SK-N-SH (cell line): ENCODE measurements at regions not wholly inside any gene's neighbourhood (a gene's known extent, or its start where the extent isn't known, plus 50 kb on each side); places are given as distances from the start of the nearest gene placed in this dataset.

Source experiments
- CTCF ChIA-PET: fragments of 300-600, 350-600 bp; formaldehyde crosslinking; extraction: SDS; loops from one replicate; lab custom pipeline; 2021; lab: Yijun Ruan, JAX
- POLR2A ChIA-PET: fragments of 350-600 bp; sonication (Branson Sonifier 250); formaldehyde crosslinking; extraction: SDS; loops from one replicate; lab custom pipeline; 2020; ENCODE audit warnings: antibody characterized with exemption, inconsistent platforms; lab: Yijun Ruan, JAX
- DNase-seq: peaks from one replicate; pipeline ENCODE4 v3.0.0; 2012
- H2AFZ ChIP-seq: fragments of 200-600 bp; sonication (generic); 2 replicates; pipeline ENCODE4 v1.8.1; 2016; ENCODE audit warnings: antibody characterized with exemption, mild to moderate bottlenecking, low read depth
- H3F3A ChIP-seq: fragments of 200-600 bp; sonication (generic); replicated peaks from 2 replicates; pipeline ENCODE3; 2016; ENCODE audit warnings: antibody characterized with exemption, mild to moderate bottlenecking; ENCODE audit not compliant: insufficient read depth
- H3K27ac ChIP-seq, 2 experiments: fragments of 200-500 bp in 1 of 2; fragments of 200-600 bp in 1 of 2; sonication (Bioruptor generic) in 1 of 2; sonication (generic), shearing (Covaris generic) in 1 of 2; 2 replicates each; pipeline versions ENCODE4 v1.5.1 to v1.6.1; 2014 to 2016; ENCODE audit warnings: low read depth in 2 of 2, inconsistent platforms in 1 of 2, low read length in 1 of 2, mild to moderate bottlenecking in 1 of 2, mixed read lengths in 1 of 2
- H3K27me3 ChIP-seq: fragments of 200-600 bp; sonication (generic), shearing (Covaris generic); 2 replicates; pipeline ENCODE4 v1.6.1; 2016; ENCODE audit warnings: mixed run types; ENCODE audit not compliant: insufficient read depth
- H3K36me3 ChIP-seq, 2 experiments: fragments of 200-500 bp in 1 of 2; fragments of 200-600 bp in 1 of 2; sonication (Bioruptor generic) in 1 of 2; sonication (generic) in 1 of 2; replicated peaks in 1 of 2; 2 replicates each; pipeline versions ENCODE3 to v1.5.1; 2014 to 2016; ENCODE audit warnings: low read length in 1 of 2, mild to moderate bottlenecking in 1 of 2; ENCODE audit not compliant: insufficient read depth in 2 of 2, control insufficient read depth in 1 of 2
- H3K4me1 ChIP-seq, 2 experiments: fragments of 200-500 bp in 1 of 2; fragments of 200-600 bp in 1 of 2; sonication (Bioruptor generic) in 1 of 2; sonication (generic), shearing (Covaris generic) in 1 of 2; 2 replicates each; pipeline versions ENCODE4 v1.5.1 to v1.6.1; 2014 to 2016; ENCODE audit warnings: low read depth in 1 of 2, low read length in 1 of 2, mixed run types in 1 of 2; ENCODE audit not compliant: insufficient read depth in 2 of 2, control insufficient read depth in 1 of 2
- H3K4me2 ChIP-seq: fragments of 200-600 bp; sonication (generic), shearing (Covaris generic); 2 replicates; pipeline ENCODE4 v1.6.1; 2017; ENCODE audit warnings: mixed run types
- H3K4me3 ChIP-seq, 2 experiments: fragments of 200-500 bp in 1 of 2; fragments of 200-600 bp in 1 of 2; sonication (Bioruptor generic) in 1 of 2; sonication (generic), shearing (Covaris generic) in 1 of 2; 2 replicates each; pipeline versions ENCODE4 v1.5.1 to v1.8.1; 2014 to 2016; ENCODE audit warnings: low read depth in 2 of 2, inconsistent platforms in 1 of 2, low read length in 1 of 2, mild to moderate bottlenecking in 1 of 2, mixed read lengths in 1 of 2, moderate library complexity in 1 of 2
- H3K79me2 ChIP-seq: fragments of 200-600 bp; sonication (generic); 2 replicates; pipeline ENCODE4 v1.8.1; 2017; ENCODE audit warnings: mild to moderate bottlenecking; ENCODE audit not compliant: insufficient read depth
- H3K9ac ChIP-seq: fragments of 200-600 bp; sonication (generic); 2 replicates; pipeline ENCODE4 v1.6.1; 2017; ENCODE audit warnings: mixed run types
- H3K9me2 ChIP-seq: fragments of 200-600 bp; sonication (generic); 2 replicates; pipeline ENCODE4 v1.6.1; 2017; ENCODE audit warnings: mixed run types
- H3K9me3 ChIP-seq: fragments of 200-600 bp; sonication (generic); 2 replicates; pipeline ENCODE4 v1.6.1; 2017; ENCODE audit warnings: mixed run types, mild to moderate bottlenecking, moderate library complexity
- H4K20me1 ChIP-seq: fragments of 200-600 bp; sonication (generic); 2 replicates; pipeline ENCODE4 v1.6.1; 2017; ENCODE audit warnings: mild to moderate bottlenecking, mixed run types; ENCODE audit not compliant: insufficient read depth
- CTCF ChIP-seq: fragments of 200-600 bp; sonication (generic); IDR thresholded peaks from 2 replicates; pipeline ENCODE4 v1.6.1; 2017; ENCODE audit warnings: antibody characterized with exemption, mild to moderate bottlenecking, moderate library complexity
- ELF1 ChIP-seq: IDR thresholded peaks from 2 replicates; pipeline ENCODE4 v1.4.0; 2012
- MAX ChIP-seq: IDR thresholded peaks from 2 replicates; pipeline ENCODE4 v1.4.0; 2012; ENCODE audit warnings: low read depth
- MXI1 ChIP-seq: IDR thresholded peaks from 2 replicates; pipeline ENCODE4 v1.6.1; 2012; ENCODE audit warnings: mild to moderate bottlenecking, low read depth, low read length, improper control_type of control experiment
- POLR2AphosphoS5 ChIP-seq: IDR thresholded peaks from 2 replicates; pipeline ENCODE4 v1.6.1; 2012; ENCODE audit warnings: low read depth, low read length
- RAD21 ChIP-seq: IDR thresholded peaks from 2 replicates; pipeline ENCODE4 v1.6.1; 2012; ENCODE audit warnings: mild to moderate bottlenecking, low read length
- RCOR1 ChIP-seq: fragments of 150-350 bp; IDR thresholded peaks from 2 replicates; pipeline ENCODE4 v1.6.1; 2017; ENCODE audit warnings: antibody characterized with exemption, low read length
- RFX5 ChIP-seq: IDR thresholded peaks from 2 replicates; pipeline ENCODE4 v1.6.1; 2012; ENCODE audit warnings: mild to moderate bottlenecking, improper control_type of control experiment, low read length
- SMC3 ChIP-seq: IDR thresholded peaks from 2 replicates; pipeline ENCODE4 v1.6.1; 2012; ENCODE audit warnings: low read depth, low read length, improper control_type of control experiment
- TCF12 ChIP-seq: IDR thresholded peaks from 2 replicates; pipeline ENCODE4 v1.4.0; 2012
- USF2 ChIP-seq: fragments of 150-350 bp; IDR thresholded peaks from 2 replicates; pipeline ENCODE4 v1.6.1; 2017; ENCODE audit warnings: antibody characterized with exemption, low read length, low read depth, borderline replicate concordance
- YY1 ChIP-seq: IDR thresholded peaks from 2 replicates; pipeline ENCODE4 v1.4.0; 2012; ENCODE audit warnings: low read depth, mild to moderate bottlenecking
- WGBS: methylation state at CpG from one replicate; pipeline ENCODE4 v1.1.6; 2017; ENCODE audit warnings: low lambda C conversion rate; 5-methylcytosine and 5-hydroxymethylcytosine counted together

- H3K79me2 ChIP-seq, result no peaks in the 10 kb centered on the region
- no peaks in the 10 kb centered on the region for H3K27me3 ChIP-seq
- ChIA-PET POLR2A (no interaction called here), CTCF (no interaction called here)
- H3K9me2 ChIP-seq, result no peaks in the 10 kb centered on the region
- no peak overlapping the region for H3K4me3 ChIP-seq
- no peak overlapping the region for H2AFZ ChIP-seq
- no peaks in the 10 kb centered on the region for H3K36me3 ChIP-seq
- no peaks in the 10 kb centered on the region; a peak in 1 of 4 replicates for H3K4me1 ChIP-seq
- no peak overlapping the region for H3K9ac ChIP-seq
- no peaks in the 10 kb centered on the region for H3K9me3 ChIP-seq
- no peak overlapping the region for H3K27ac ChIP-seq
- WGBS, result 86% methylated on average over 2 of the region's 2 CpGs
- no peaks in the 10 kb centered on the region for H3F3A ChIP-seq
- TF ChIP-seq SMC3 (no peak), POLR2AphosphoS5 (no peak), RFX5 (no peak), MXI1 (no peak)
- no peak for DNase-seq
- no peaks in the 10 kb centered on the region for H4K20me1 ChIP-seq
- no peak overlapping the region for H3K4me2 ChIP-seq
Observed at GRCh38 chr4:96355414-96355813, 515.5 kb downstream of the PDHA2 start.

GRCh38 chr4:96356591-96357370, 516.9 kb downstream of the PDHA2 start:
- Histone ChIP-seq H3K9me3 (no peaks in the 10 kb centered on the region), H3K27me3 (no peaks in the 10 kb centered on the region), H3K36me3 (no peaks in the 10 kb centered on the region), H3K4me3 (no peak overlapping the region), H3K4me1 (no peaks in the 10 kb centered on the region; a peak in 1 of 4 replicates), H4K20me1 (no peaks in the 10 kb centered on the region), H3K4me2 (no peak overlapping the region), H3K9me2 (no peaks in the 10 kb centered on the region), H3F3A (no peaks in the 10 kb centered on the region)
- CTCF ChIA-PET, result no interaction called here
- no peak for DNase-seq
- WGBS, result 67% methylated on average over 2 of the region's 2 CpGs
- POLR2A ChIA-PET, result no interaction called here
- TF ChIP-seq ELF1 (no peak), USF2 (no peak), RFX5 (no peak), TCF12 (peak; percentile 31), YY1 (no peak), MAX (no peak), RAD21 (no peak)
- TF ChIP-seq, all 33 proteins: peak for 1
- Histone ChIP-seq H3K79me2 (no peaks in the 10 kb centered on the region), H3K27ac (no peak overlapping the region), H3K9ac (no peak overlapping the region), H2AFZ (no peak overlapping the region)

GRCh38 chr4:96366632-96367031, 526.7 kb downstream of the PDHA2 start:
- no peak for TF ChIP-seq CTCF
- TF ChIP-seq RCOR1, result no peak
- TF ChIP-seq, all 33 proteins: peak for 0
- Histone ChIP-seq H3K4me3 (no peak overlapping the region), H2AFZ (0 out of 2 replicates have a peak overlapping the region, but pooled peaks have one; percentile 3), H3F3A (no peaks in the 10 kb centered on the region), H3K4me2 (no peak overlapping the region), H3K27me3 (no peaks in the 10 kb centered on the region), H3K9me3 (no peaks in the 10 kb centered on the region), H4K20me1 (no peaks in the 10 kb centered on the region), H3K79me2 (no peaks in the 10 kb centered on the region), H3K9me2 (no peaks in the 10 kb centered on the region), H3K4me1 (no peaks in the 10 kb centered on the region), H3K9ac (no peak overlapping the region), H3K36me3 (no peaks in the 10 kb centered on the region), H3K27ac (no peak overlapping the region)
- POLR2A ChIA-PET, result no interaction called here
- 41% methylated on average over 1 of the region's 1 CpG for WGBS
- CTCF ChIA-PET, result no interaction called here
- DNase-seq, result no peak
